ENCODE measurements at regions not wholly inside any gene's neighbourhood (a gene's known extent, or its start where the extent isn't known, plus 50 kb on each side); places are given as distances from the start of the nearest gene placed in this dataset.

DNA sequence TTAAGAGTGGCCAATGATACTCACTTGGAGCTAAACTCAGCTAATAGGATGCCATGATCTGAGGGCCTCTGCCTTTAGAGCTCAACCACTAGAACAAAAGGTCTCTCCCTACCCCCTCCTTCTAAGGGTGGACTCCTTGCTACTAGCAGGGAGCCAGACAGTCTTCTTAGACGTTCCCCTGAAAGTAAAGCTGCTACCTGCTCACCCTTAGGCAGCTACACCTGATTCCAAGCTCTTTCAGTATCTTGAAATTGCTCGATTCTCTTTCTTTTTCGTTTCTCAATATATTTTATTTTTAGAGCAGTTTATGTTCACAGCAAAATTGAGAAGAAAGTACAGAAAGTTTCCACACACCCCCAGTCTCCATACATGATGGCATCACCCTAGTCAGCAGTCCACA is 112.6 kb upstream of the KCNJ15 start:
- Histone ChIP-seq H3K36me3 (replicated peaks) (no peaks in the 10 kb centered on the region), H3K27ac (no peak overlapping the region), H3K4me3 (ENCODE audit: low read depth, low read length) (no peak overlapping the region), H3K27me3 (replicated peaks) (no peaks in the 10 kb centered on the region)
- in situ Hi-C loops (cut with HindIII; ENCODE audit: low pct_ligation_motif_present, low sequenced_read_pairs) = no loop called here
- TF ChIP-seq, protein P1, sequence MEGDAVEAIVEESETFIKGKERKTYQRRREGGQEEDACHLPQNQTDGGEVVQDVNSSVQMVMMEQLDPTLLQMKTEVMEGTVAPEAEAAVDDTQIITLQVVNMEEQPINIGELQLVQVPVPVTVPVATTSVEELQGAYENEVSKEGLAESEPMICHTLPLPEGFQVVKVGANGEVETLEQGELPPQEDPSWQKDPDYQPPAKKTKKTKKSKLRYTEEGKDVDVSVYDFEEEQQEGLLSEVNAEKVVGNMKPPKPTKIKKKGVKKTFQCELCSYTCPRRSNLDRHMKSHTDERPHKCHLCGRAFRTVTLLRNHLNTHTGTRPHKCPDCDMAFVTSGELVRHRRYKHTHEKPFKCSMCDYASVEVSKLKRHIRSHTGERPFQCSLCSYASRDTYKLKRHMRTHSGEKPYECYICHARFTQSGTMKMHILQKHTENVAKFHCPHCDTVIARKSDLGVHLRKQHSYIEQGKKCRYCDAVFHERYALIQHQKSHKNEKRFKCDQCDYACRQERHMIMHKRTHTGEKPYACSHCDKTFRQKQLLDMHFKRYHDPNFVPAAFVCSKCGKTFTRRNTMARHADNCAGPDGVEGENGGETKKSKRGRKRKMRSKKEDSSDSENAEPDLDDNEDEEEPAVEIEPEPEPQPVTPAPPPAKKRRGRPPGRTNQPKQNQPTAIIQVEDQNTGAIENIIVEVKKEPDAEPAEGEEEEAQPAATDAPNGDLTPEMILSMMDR (IDR thresholded peaks at IDR 0.05; ENCODE audit: low read depth, low read length, missing control alignments) = no peak
- no peak for DNase-seq

GRCh38 chr21:38145104-38145503 is 111.7 kb upstream of the KCNJ15 start:
- TF ChIP-seq, protein P1 (IDR thresholded peaks at IDR 0.05; ENCODE audit: low read depth, low read length, missing control alignments) = no peak
- DNase-seq = no peak
- Histone ChIP-seq H3K36me3 (replicated peaks) (no peaks in the 10 kb centered on the region), H3K4me3 (ENCODE audit: low read depth, low read length) (no peak overlapping the region), H3K27me3 (replicated peaks) (no peaks in the 10 kb centered on the region), H3K27ac (no peak overlapping the region)
- in situ Hi-C loops (cut with HindIII; ENCODE audit: low pct_ligation_motif_present, low sequenced_read_pairs) = no loop called here

DNA sequence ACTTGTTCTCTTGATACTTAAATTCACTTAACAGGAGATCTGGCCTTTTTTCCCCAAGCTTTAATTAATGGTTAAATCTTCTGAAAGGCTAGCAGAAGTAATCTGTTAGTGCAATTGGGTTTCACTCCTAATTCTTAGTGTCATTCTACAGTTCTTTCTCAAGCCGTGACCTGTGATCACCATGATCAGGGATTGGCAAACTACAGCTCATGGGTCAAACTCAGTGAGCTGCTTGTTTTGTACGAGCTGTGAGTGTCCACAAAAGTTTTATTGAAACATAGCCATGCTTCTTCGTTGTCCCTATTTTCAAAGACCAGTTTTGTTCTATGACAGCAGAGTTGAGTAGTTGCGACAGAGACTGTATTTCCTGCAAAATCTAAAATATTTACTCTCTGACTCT is 109.4 kb upstream of the KCNJ15 start:
- Histone ChIP-seq H3K27ac (no peak overlapping the region), H3K4me3 (ENCODE audit: low read depth, low read length) (no peak overlapping the region), H3K36me3 (replicated peaks) (no peaks in the 10 kb centered on the region), H3K27me3 (replicated peaks) (peaks cover 9% of the 10 kb centered on the region)
- in situ Hi-C loops (cut with HindIII; ENCODE audit: low pct_ligation_motif_present, low sequenced_read_pairs) = no loop called here
- TF ChIP-seq, protein P1 (IDR thresholded peaks at IDR 0.05; ENCODE audit: low read depth, low read length, missing control alignments) = no peak
- DNase-seq = no peak

GRCh38 chr21:38148046-38148445 is 108.7 kb upstream of the KCNJ15 start:
- no peak for DNase-seq
- Histone ChIP-seq H3K4me3 (ENCODE audit: low read depth, low read length) (no peak overlapping the region), H3K27ac (no peak overlapping the region), H3K27me3 (replicated peaks) (peaks cover 14% of the 10 kb centered on the region), H3K36me3 (replicated peaks) (no peaks in the 10 kb centered on the region)
- in situ Hi-C loops (cut with HindIII; ENCODE audit: low pct_ligation_motif_present, low sequenced_read_pairs) = no loop called here
- TF ChIP-seq, protein P1 (IDR thresholded peaks at IDR 0.05; ENCODE audit: low read depth, low read length, missing control alignments) = no peak

- Histone ChIP-seq H3K36me3 (replicated peaks) (no peaks in the 10 kb centered on the region), H3K27me3 (replicated peaks) (peaks cover 17% of the 10 kb centered on the region), H3K4me3 (ENCODE audit: low read depth, low read length) (no peak overlapping the region), H3K27ac (no peak overlapping the region)
- DNase-seq = no peak
- in situ Hi-C loops (cut with HindIII; ENCODE audit: low pct_ligation_motif_present, low sequenced_read_pairs) = no loop called here
- TF ChIP-seq, protein P1 (IDR thresholded peaks at IDR 0.05; ENCODE audit: low read depth, low read length, missing control alignments) = no peak
These were observed 105.7 kb upstream of the KCNJ15 start for GRCh38 chr21:38151021-38151645.

DNA sequence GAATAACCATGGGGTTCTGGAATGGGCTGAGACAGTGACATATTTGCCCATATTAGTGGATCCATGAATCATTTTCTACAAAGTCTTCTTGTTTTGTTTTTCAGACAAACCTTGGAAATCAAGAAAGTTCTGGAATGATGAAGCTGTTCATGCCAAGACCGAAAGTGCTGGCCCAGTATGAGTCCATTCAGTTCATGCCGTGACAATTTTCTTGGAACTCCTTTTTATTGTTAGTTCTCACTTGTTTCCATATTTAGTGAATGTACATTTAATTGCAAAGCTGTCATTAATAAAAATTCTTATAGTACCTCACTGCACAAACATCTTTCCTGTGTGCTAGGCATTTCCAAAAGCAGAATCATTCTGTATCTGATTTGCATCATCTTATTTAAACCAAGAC is 100.6 kb upstream of the KCNJ15 start:
- Histone ChIP-seq H3K27me3 (replicated peaks) (peaks cover 23% of the 10 kb centered on the region), H3K4me3 (ENCODE audit: low read depth, low read length) (no peak overlapping the region), H3K36me3 (replicated peaks) (no peaks in the 10 kb centered on the region), H3K27ac (no peak overlapping the region)
- TF ChIP-seq, protein P1 (IDR thresholded peaks at IDR 0.05; ENCODE audit: low read depth, low read length, missing control alignments) = no peak
- DNase-seq = no peak
- in situ Hi-C loops (cut with HindIII; ENCODE audit: low pct_ligation_motif_present, low sequenced_read_pairs) = no loop called here

Measured in brain microvascular endothelial cell (primary cell).